Activated CD4-positive, alpha-beta T cell treated with anti-CD3 and anti-CD28 coated beads, Interleukin-2, amount 10 ng/mL, durations not matched to agents 24 days and 14 days (primary cell): ENCODE measurements at regions not wholly inside any gene's neighbourhood (a gene's known extent, or its start where the extent isn't known, plus 50 kb on each side); places are given as distances from the start of the nearest gene placed in this dataset.

Experiments used
- DNase-seq: peaks from one replicate; pipeline ENCODE4 v3.0.0; 2022
- H3K27ac Mint-ChIP-seq: one replicate; pipeline ENCODE4 v1.8.0; 2022; ENCODE audit warnings: mild to moderate bottlenecking, mixed read lengths
- H3K27me3 Mint-ChIP-seq: one replicate; pipeline ENCODE4 v1.8.0; 2022; ENCODE audit warnings: mixed read lengths
- H3K36me3 Mint-ChIP-seq: one replicate; pipeline ENCODE4 v1.8.0; 2022; ENCODE audit warnings: low read depth, mild to moderate bottlenecking, mixed read lengths
- H3K4me1 Mint-ChIP-seq: one replicate; pipeline ENCODE4 v1.8.0; 2021; ENCODE audit warnings: mixed read lengths
- H3K4me3 Mint-ChIP-seq: one replicate; pipeline ENCODE4 v1.8.0; 2022; ENCODE audit warnings: mild to moderate bottlenecking, moderate library complexity, mixed read lengths
- H3K9me3 Mint-ChIP-seq: one replicate; pipeline ENCODE4 v1.8.0; 2021; ENCODE audit warnings: mixed read lengths
- intact Hi-C: fragments of 100-400 bp; cut with micrococcal nuclease; formaldehyde crosslinking; loops from one replicate; pipeline ENCODE4 v1.15.1; 2023

- Mint-ChIP-seq H3K4me3 (no peak overlapping the region), H3K36me3 (no peaks in the 10 kb centered on the region), H3K27me3 (peaks cover 5% of the 10 kb centered on the region), H3K9me3 (no peaks in the 10 kb centered on the region), H3K4me1 (no peaks in the 10 kb centered on the region), H3K27ac (no peak overlapping the region)
- intact Hi-C loops = no loop called here
- no peak for DNase-seq
These were observed 207.1 kb downstream of the CTTN start for GRCh38 chr11:70605468-70605815.

- intact Hi-C loops = no loop called here
- Mint-ChIP-seq H3K27ac (no peak overlapping the region), H3K27me3 (peaks cover 6% of the 10 kb centered on the region), H3K36me3 (no peaks in the 10 kb centered on the region), H3K9me3 (no peaks in the 10 kb centered on the region), H3K4me3 (no peak overlapping the region), H3K4me1 (no peaks in the 10 kb centered on the region)
- DNase-seq = no peak
These were observed 207.5 kb downstream of the CTTN start for GRCh38 chr11:70605846-70606245.

- no peak for DNase-seq
- intact Hi-C loops = no loop called here
These were observed 208.1 kb downstream of the CTTN start for GRCh38 chr11:70606248-70606950.

GRCh38 chr11:70606951-70607330, 208.6 kb downstream of the CTTN start:
- Mint-ChIP-seq H3K4me1 (no peaks in the 10 kb centered on the region), H3K27me3 (peaks cover 4% of the 10 kb centered on the region), H3K9me3 (no peaks in the 10 kb centered on the region), H3K36me3 (no peaks in the 10 kb centered on the region), H3K27ac (no peak overlapping the region), H3K4me3 (no peak overlapping the region)
- no peak for DNase-seq
- intact Hi-C loops = no loop called here

More at GRCh38 chr11:70606248-70606950, 208.1 kb downstream of the CTTN start:
- Mint-ChIP-seq H3K9me3 (no peaks in the 10 kb centered on the region), H3K27ac (no peak overlapping the region), H3K27me3 (peaks cover 6% of the 10 kb centered on the region), H3K36me3 (no peaks in the 10 kb centered on the region), H3K4me3 (no peak overlapping the region), H3K4me1 (no peaks in the 10 kb centered on the region)

- no peak overlapping the region for H3K4me3 Mint-ChIP-seq
- H3K36me3 Mint-ChIP-seq = no peaks in the 10 kb centered on the region
- no peak overlapping the region for H3K27ac Mint-ChIP-seq
- no peak for DNase-seq
- H3K9me3 Mint-ChIP-seq = no peaks in the 10 kb centered on the region
- H3K27me3 Mint-ChIP-seq = peaks cover 4% of the 10 kb centered on the region
- intact Hi-C loops = no loop called here
- H3K4me1 Mint-ChIP-seq = no peaks in the 10 kb centered on the region
These were observed 209.2 kb downstream of the CTTN start for GRCh38 chr11:70607561-70607960.

- H3K4me1 Mint-ChIP-seq = no peaks in the 10 kb centered on the region
- H3K4me3 Mint-ChIP-seq = no peak overlapping the region
- peaks cover 4% of the 10 kb centered on the region for H3K27me3 Mint-ChIP-seq
- no peaks in the 10 kb centered on the region for H3K36me3 Mint-ChIP-seq
- H3K9me3 Mint-ChIP-seq = no peaks in the 10 kb centered on the region
- intact Hi-C loops = no loop called here
- DNase-seq = no peak
- H3K27ac Mint-ChIP-seq = no peak overlapping the region
These were observed 210.5 kb downstream of the CTTN start for GRCh38 chr11:70608568-70609470.

- Mint-ChIP-seq H3K4me1 (no peaks in the 10 kb centered on the region), H3K36me3 (no peaks in the 10 kb centered on the region), H3K4me3 (no peak overlapping the region), H3K9me3 (no peaks in the 10 kb centered on the region), H3K27me3 (peaks cover 4% of the 10 kb centered on the region), H3K27ac (no peak overlapping the region)
- intact Hi-C loops = no loop called here
- no peak for DNase-seq
These were observed 212.5 kb downstream of the CTTN start for GRCh38 chr11:70610566-70611565.

GRCh38 chr11:70611821-70612220, 213.5 kb downstream of the CTTN start:
- intact Hi-C loops = no loop called here
- Mint-ChIP-seq H3K4me3 (no peak overlapping the region), H3K9me3 (no peaks in the 10 kb centered on the region), H3K36me3 (no peaks in the 10 kb centered on the region), H3K27ac (no peak overlapping the region), H3K4me1 (no peaks in the 10 kb centered on the region), H3K27me3 (peaks cover 4% of the 10 kb centered on the region)
- DNase-seq = no peak

- Mint-ChIP-seq H3K9me3 (no peaks in the 10 kb centered on the region), H3K36me3 (no peaks in the 10 kb centered on the region), H3K4me3 (no peak overlapping the region), H3K27ac (no peak overlapping the region), H3K4me1 (no peaks in the 10 kb centered on the region), H3K27me3 (peaks cover 4% of the 10 kb centered on the region)
- DNase-seq = no peak
- intact Hi-C loops = no loop called here
These were observed 214.3 kb downstream of the CTTN start for GRCh38 chr11:70612459-70613141.

GRCh38 chr11:70614034-70614681, 215.8 kb downstream of the CTTN start:
- DNase-seq = no peak
- intact Hi-C loops = no loop called here
- H3K4me1 Mint-ChIP-seq = no peaks in the 10 kb centered on the region
- no peaks in the 10 kb centered on the region for H3K36me3 Mint-ChIP-seq
- H3K4me3 Mint-ChIP-seq = no peak overlapping the region
- no peak overlapping the region for H3K27ac Mint-ChIP-seq
- no peaks in the 10 kb centered on the region for H3K9me3 Mint-ChIP-seq
- H3K27me3 Mint-ChIP-seq = peaks cover 4% of the 10 kb centered on the region

- H3K27me3 Mint-ChIP-seq = peaks cover 4% of the 10 kb centered on the region
- H3K36me3 Mint-ChIP-seq = no peaks in the 10 kb centered on the region
- no peaks in the 10 kb centered on the region for H3K4me1 Mint-ChIP-seq
- intact Hi-C loops = no loop called here
- DNase-seq = no peak
- no peak overlapping the region for H3K4me3 Mint-ChIP-seq
- H3K9me3 Mint-ChIP-seq = no peaks in the 10 kb centered on the region
- H3K27ac Mint-ChIP-seq = no peak overlapping the region
These were observed 216.9 kb downstream of the CTTN start for GRCh38 chr11:70615036-70615875.

- Mint-ChIP-seq H3K27ac (no peak overlapping the region), H3K36me3 (no peaks in the 10 kb centered on the region), H3K9me3 (peaks cover 4% of the 10 kb centered on the region), H3K4me1 (no peaks in the 10 kb centered on the region), H3K27me3 (no peaks in the 10 kb centered on the region), H3K4me3 (no peak overlapping the region)
- no peak for DNase-seq
- intact Hi-C loops = no loop called here
These were observed 218.0 kb downstream of the CTTN start for GRCh38 chr11:70616317-70616716.
